GM21786 (cell line): ENCODE measurements at regions not wholly inside any gene's neighbourhood (a gene's known extent, or its start where the extent isn't known, plus 50 kb on each side); places are given as distances from the start of the nearest gene placed in this dataset.

ENCODE experiments used
- ATAC-seq: cut with Tn5 transposase; IDR thresholded peaks from one replicate; pipeline ENCODE4 v1.9.1; 2021; ENCODE audit not compliant: unreplicated experiment

DNA sequence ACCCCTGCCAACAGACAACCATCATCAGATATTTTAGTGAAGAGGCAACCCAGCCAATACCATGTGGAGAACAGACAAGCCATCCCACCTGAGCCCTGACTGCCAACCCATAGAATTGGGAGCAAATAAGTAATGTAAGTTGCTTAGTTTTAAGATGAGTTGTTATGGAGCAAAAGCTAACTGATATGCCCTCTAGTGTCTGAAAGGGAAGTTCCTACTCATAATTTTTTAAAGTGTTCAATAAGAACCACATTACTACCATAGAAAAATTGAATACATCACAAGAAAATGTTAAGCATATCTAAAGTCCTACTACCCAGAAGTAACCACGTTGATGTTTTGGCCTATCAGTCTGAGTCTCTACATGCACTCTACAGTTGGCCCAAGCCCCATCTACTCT, 50.8 kb upstream of the SLC36A4 start:
- ATAC-seq = peak; percentile 66

DNA sequence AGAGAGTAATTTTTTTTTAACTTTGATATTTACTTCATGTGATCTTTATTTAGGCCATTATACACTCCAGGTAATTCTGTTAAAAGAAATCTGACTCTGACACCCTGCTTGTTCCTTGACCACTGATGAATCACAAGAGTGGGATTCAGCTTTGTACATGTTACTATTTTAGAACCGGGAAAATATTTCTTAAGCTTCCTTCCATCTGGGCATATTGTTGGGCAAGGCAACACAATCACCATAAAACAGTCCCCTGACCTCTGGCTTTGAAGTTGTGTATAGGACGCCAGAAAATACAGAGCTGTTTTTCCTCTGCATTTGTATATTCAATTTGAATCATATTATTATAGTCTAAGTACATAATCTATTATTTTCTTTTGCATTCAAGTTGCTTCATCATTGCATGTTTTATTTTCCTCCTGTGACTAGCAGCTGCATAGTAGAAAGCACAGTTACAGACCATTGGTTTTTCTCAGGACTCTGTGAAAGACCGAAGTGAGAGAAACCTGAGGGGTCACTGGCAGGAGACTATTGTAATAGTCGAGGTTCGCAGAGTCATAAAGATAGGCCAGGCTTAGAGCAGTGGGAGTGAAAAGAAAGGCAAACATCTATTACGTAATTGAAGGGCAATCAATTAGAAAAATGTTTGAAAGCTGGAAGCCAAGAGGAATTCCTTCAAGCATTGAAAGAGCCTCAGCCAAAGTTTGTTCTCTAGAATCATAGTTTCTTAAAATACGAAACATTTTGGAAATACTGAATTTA, 51.8 kb upstream of the SLC36A4 start:
- ATAC-seq = no peak

- no peak for ATAC-seq
Measured at GRCh38 chr11:93250326-93250725, 52.5 kb upstream of the SLC36A4 start.

DNA sequence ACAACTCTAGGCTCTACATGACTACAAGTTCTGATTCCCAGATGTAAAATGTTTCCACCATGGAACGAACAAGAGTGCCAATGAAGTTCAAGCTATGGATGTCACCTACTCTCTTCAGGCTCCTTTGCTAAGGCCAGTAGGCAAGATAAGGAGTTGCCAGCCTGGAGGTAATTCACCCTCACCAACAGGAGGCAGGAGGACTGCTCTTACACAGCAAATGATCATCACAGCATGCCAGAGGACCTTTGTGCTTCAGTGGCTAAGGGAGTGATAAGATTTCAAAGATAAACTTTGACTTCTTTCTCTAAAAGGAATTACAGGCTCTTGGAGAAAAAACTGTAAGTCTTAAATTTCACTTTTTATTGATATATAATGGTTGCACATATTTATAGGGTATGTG, 54.1 kb upstream of the SLC36A4 start:
- no peak for ATAC-seq

DNA sequence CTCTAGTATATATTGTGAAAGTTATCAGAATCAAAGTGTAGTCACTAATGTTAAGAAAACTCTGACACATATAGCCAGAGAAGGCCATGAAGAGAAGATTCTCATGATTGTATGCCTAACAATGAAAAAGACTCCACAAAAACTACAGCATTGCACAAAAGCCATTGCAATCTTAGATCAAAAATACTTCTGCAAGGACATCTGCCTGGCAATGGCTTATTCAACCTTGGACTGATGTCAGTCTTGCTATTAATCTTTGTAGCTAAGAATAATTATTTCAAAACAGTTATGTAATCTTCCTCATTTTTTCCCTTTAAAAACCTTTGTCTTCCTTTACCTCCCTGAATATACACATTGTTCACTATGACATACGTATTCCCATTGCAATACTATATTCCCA, 55.3 kb upstream of the SLC36A4 start:
- ATAC-seq = no peak

DNA sequence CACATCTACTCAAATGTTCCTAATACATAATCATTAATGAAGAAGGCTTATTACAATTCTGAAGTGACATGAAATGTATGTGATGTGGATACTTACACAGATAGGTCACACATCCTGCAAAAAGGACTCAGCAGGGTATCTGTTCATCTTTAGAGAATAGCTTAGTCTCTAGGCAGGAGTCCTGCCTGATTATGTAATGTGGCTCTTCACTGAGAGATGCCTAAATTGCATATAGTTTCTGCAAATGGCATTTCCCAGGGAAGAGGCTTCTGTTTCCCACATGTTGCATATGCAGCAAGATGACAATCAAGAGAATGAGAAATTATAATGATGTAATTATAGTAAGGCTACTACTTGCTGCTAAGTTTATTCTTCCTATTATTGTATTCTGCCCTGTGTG, 58.8 kb upstream of the SLC36A4 start:
- no peak for ATAC-seq

GRCh38 chr11:93267383-93267782, 63.2 kb upstream of the DEUP1 start:
- ATAC-seq = no peak

- no peak for ATAC-seq
Measured at GRCh38 chr11:93268287-93269040, 62.1 kb upstream of the DEUP1 start.

DNA sequence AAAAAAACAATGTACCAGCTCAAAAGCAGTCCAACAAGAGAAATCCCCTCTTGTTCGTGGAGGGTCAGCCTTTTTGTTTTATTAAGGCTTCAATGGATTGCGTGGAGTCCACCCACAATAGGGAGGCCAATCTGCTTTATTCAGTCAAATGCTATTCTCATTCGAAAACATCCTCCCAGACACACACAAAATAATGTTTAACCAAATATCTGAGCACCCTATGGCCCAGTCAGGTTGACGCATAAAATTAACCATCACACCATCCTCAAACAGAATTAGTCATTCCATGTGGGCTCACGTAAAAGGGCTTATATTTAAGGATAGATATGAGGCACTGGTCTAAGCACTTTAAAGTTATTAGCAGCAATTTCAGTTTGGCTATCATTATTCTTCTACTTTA, 58.9 kb upstream of the DEUP1 start:
- ATAC-seq = no peak

GRCh38 chr11:93274851-93275250, 55.7 kb upstream of the DEUP1 start:
- ATAC-seq = no peak

DNA sequence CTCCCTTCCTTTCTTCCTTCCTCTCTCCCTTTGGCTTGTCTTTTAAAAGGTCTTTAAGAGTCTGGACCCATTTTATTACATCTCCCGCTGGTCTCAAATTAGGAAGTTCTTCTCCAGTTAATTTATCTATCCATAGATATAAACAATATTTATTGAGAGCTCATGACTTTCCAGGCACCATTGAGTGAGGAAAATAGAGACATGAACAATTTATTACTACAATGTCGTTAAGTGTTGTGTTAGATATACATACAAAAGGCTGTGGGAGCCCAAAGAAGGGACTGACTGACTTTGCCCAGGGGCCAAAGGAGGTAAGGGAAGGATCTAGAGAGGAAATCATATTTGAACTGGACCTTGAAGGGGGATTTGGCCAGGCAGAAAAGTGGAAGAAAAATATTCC, 51.6 kb upstream of the DEUP1 start:
- ATAC-seq = no peak

DNA sequence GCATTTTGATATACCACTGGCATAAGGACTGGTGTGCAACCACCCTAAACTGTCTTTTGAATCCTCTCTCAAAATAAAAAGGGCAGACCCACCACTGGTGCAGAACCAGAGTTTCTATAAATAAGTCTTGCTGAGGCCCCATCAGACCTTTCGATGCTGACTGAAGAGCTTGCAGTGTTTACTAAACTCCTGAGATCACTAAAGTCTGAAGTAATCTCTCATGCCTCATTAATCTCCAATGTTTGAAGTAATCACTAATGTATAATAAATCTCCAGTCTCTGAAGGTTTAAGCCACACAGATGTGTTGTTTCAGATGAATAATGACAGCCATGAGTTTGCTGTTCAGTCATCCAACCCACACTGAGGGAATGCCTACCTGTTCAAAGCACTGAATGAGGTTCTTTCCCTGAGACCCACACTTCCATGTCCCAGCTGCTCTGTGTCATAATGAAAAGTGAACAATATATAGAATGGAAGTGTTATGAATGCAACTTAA, 50.6 kb upstream of the DEUP1 start:
- ATAC-seq = peak; percentile 74
